ENCODE measurements at regions not wholly inside any gene's neighbourhood (a gene's known extent, or its start where the extent isn't known, plus 50 kb on each side); places are given as distances from the start of the nearest gene placed in this dataset.
"Not testable (repeated sequence)": the region's sequence is repeated elsewhere in the genome, so short reads cannot be mapped to it uniquely, and the experiment has no call there.

- no peak overlapping the region for H3K27ac Mint-ChIP-seq
Measured at GRCh38 chr7:85699482-85699881, 512.6 kb upstream of the SEMA3D start.

GRCh38 chr7:85695533-85695932 is 508.7 kb upstream of the SEMA3D start:
- no peak for DNase-seq
- H3K36me3 Mint-ChIP-seq = no peaks in the 10 kb centered on the region
- no peak overlapping the region for H3K4me3 Mint-ChIP-seq
- no peaks in the 10 kb centered on the region for H3K4me1 Mint-ChIP-seq
- no peaks in the 10 kb centered on the region for H3K27me3 Mint-ChIP-seq
- H3K9me3 Mint-ChIP-seq = peaks cover 0 to 2% (median 0%) of the 10 kb centered on the region in 9 donors
- H3K27ac Mint-ChIP-seq = no peak overlapping the region
- POLR2A ChIA-PET = no interaction called here
- ATAC-seq = no peak

More at GRCh38 chr7:85699482-85699881, 512.6 kb upstream of the SEMA3D start:
- DNase-seq (no peak), ATAC-seq (no peak)
- no peak overlapping the region for H3K4me3 Mint-ChIP-seq
- H3K4me1 Mint-ChIP-seq = no peaks in the 10 kb centered on the region
- H3K27me3 Mint-ChIP-seq = no peaks in the 10 kb centered on the region
- POLR2A ChIA-PET = no interaction called here
- H3K9me3 Mint-ChIP-seq = peaks cover 0 to 3% (median 0%) of the 10 kb centered on the region in 9 donors
- H3K36me3 Mint-ChIP-seq = no peaks in the 10 kb centered on the region

GRCh38 chr7:85695041-85695440 is 508.2 kb upstream of the SEMA3D start:
- Mint-ChIP-seq H3K36me3 (no peaks in the 10 kb centered on the region), H3K27me3 (no peaks in the 10 kb centered on the region), H3K4me1 (no peaks in the 10 kb centered on the region), H3K9me3 (peaks cover 0 to 2% (median 0%) of the 10 kb centered on the region in 9 donors), H3K27ac (no peak overlapping the region), H3K4me3 (no peak overlapping the region)
- ATAC-seq (no peak), DNase-seq (no peak)
- POLR2A ChIA-PET = no interaction called here

DNA sequence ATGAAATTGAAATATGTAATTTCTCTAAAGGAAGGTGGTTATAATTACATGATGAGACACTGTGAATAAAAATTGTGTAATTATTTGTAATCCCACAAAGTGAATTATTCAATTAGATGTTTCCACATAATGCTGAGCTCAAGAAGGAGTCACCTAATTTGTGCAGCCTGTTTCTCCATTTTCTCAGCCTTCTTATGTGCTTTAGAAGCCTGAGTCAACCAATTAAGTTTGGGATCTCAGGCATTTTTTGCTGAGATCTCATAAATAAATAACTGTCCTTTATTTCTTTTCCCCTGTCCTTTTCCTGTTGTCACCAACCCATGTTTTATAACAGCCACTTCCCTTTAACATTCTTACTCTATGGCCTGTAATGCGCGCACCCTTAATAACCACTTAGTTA is 506.5 kb upstream of the SEMA3D start:
- no peaks in the 10 kb centered on the region for H3K4me1 Mint-ChIP-seq
- no peak overlapping the region for H3K27ac Mint-ChIP-seq
- H3K4me3 Mint-ChIP-seq = no peak overlapping the region
- peaks cover 0 to 7% (median 0%) of the 10 kb centered on the region in 9 donors for H3K9me3 Mint-ChIP-seq
- ATAC-seq (no peak), DNase-seq (no peak)
- H3K36me3 Mint-ChIP-seq = no peaks in the 10 kb centered on the region
- H3K27me3 Mint-ChIP-seq = no peaks in the 10 kb centered on the region
- POLR2A ChIA-PET = no interaction called here

- no peak for DNase-seq
- POLR2A ChIA-PET = no interaction called here
- Mint-ChIP-seq H3K27me3 (no peaks in the 10 kb centered on the region), H3K27ac (no peak overlapping the region), H3K4me3 (no peak overlapping the region), H3K4me1 (no peaks in the 10 kb centered on the region), H3K9me3 (peaks cover 0 to 18% (median 4%) of the 10 kb centered on the region in 9 donors), H3K36me3 (no peaks in the 10 kb centered on the region)
- ATAC-seq = no peak
Measured at GRCh38 chr7:85688712-85689111, 501.9 kb upstream of the SEMA3D start.

- H3K4me3 Mint-ChIP-seq = no peak overlapping the region
- no peaks in the 10 kb centered on the region for H3K4me1 Mint-ChIP-seq
- ATAC-seq = no peak
- POLR2A ChIA-PET = no interaction called here
- H3K9me3 Mint-ChIP-seq = peaks cover 0 to 22% (median 4%) of the 10 kb centered on the region in 9 donors
- H3K27me3 Mint-ChIP-seq = no peaks in the 10 kb centered on the region
- no peaks in the 10 kb centered on the region for H3K36me3 Mint-ChIP-seq
- no peak overlapping the region for H3K27ac Mint-ChIP-seq
- no peak for DNase-seq
Measured at GRCh38 chr7:85686401-85687181, 499.7 kb upstream of the SEMA3D start.

- Mint-ChIP-seq H3K27me3 (no peaks in the 10 kb centered on the region), H3K4me1 (no peaks in the 10 kb centered on the region), H3K36me3 (no peaks in the 10 kb centered on the region), H3K9me3 (peaks cover 0 to 22% (median 4%) of the 10 kb centered on the region in 9 donors), H3K4me3 (no peak overlapping the region), H3K27ac (no peak overlapping the region)
- no peak for ATAC-seq
- POLR2A ChIA-PET = no interaction called here
- no peak for DNase-seq
Measured at GRCh38 chr7:85685901-85686300, 499.0 kb upstream of the SEMA3D start.

DNA sequence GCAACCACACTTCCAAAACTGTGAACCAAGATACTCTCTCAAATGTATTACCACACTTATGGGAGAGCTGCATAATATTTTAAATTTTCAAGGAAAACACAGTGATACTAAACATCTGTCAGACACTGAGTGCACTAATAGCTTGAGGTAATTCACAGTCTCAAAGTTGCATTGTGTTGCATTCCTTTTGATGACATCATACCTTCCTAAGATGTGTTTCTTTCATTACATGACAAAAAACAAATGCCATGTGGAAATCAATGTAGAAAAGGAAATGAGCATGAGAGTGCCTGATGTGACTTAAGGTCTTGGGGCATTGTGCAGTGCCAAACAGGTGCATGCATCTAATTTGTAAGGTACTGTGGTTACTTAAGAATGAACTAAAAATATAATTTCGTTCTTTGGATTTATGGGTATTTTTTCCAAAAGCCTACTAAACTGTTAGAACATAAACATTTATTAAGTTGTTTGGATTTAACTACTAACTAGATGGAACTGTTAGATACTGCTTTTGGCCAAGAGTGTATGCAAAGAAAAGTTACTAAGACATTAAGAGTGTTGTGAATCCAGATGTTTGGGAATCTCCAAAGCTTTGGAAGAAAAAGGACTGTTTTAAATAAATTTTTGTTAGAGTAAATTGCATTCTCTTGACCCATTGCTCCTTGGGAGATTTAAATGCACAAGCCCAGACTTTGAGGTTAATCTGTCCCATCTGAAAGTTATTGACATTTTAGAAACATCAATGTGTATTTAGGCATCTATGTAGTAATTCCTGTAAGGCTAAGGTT is 496.2 kb upstream of the SEMA3D start:
- POLR2A ChIA-PET = no interaction called here
- DNase-seq = no peak
- H3K4me1 Mint-ChIP-seq = no peaks in the 10 kb centered on the region
- H3K27ac Mint-ChIP-seq = no peak overlapping the region
- no peaks in the 10 kb centered on the region for H3K27me3 Mint-ChIP-seq
- H3K9me3 Mint-ChIP-seq = peaks cover 0 to 24% (median 10%) of the 10 kb centered on the region in 9 donors
- peaks cover 0 to 4% (median 0%) of the 10 kb centered on the region in 3 donors for H3K36me3 Mint-ChIP-seq
- H3K4me3 Mint-ChIP-seq = no peak overlapping the region
- ATAC-seq = no peak

- no peak for ATAC-seq
- POLR2A ChIA-PET = no interaction called here
- no peak overlapping the region for H3K27ac Mint-ChIP-seq
- H3K4me1 Mint-ChIP-seq = no peaks in the 10 kb centered on the region
- no peak overlapping the region for H3K4me3 Mint-ChIP-seq
- H3K36me3 Mint-ChIP-seq = peaks cover 0 to 4% (median 0%) of the 10 kb centered on the region in 3 donors
- H3K9me3 Mint-ChIP-seq = peaks cover 0 to 20% (median 10%) of the 10 kb centered on the region in 9 donors
- DNase-seq = no peak
- no peaks in the 10 kb centered on the region for H3K27me3 Mint-ChIP-seq
Measured at GRCh38 chr7:85681241-85681640, 494.4 kb upstream of the SEMA3D start.

DNA sequence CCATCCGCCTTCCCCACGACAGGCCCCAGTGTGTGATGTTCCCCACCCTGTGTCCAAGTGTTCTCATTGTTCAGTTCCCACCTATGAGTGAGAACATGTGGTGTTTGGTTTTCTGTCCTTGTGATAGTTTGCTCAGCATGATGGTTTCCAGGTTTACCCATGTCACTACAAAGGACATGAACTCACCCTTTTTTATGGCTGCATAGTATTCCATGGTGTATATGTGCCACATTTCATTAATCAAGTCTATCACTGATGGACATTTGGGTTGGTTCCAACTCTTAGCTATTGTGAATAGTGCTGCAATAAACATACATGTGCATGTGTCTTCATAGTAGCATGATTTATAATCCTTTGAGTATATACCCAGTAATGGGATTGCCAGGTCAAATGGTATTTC is 488.2 kb upstream of the SEMA3D start:
- H3K4me3 Mint-ChIP-seq, H3K4me1 Mint-ChIP-seq, POLR2A ChIA-PET, H3K27me3 Mint-ChIP-seq, ATAC-seq, DNase-seq, H3K36me3 Mint-ChIP-seq, H3K27ac Mint-ChIP-seq: not testable (repeated sequence)
- H3K9me3 Mint-ChIP-seq = peaks cover 0 to 20% (median 8%) of the 10 kb centered on the region in 9 donors

DNA sequence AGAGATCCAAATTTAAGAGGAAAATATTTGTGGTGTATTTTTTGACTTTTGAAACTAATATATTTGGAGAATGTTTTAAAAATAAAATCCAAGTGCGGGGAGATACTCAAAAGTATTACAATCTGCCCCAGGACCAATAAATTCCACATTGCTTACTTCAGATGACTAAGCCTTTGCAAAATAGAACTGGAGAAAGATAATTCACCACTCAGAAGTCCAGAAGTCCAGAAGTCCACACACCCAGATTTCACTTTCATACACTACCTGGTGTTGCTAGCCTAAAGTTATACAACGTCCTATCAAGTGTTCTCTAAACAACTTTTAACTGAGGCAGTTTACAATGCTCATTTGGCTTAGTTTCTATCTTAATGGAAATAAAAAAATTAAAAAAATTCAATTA is 487.0 kb upstream of the SEMA3D start:
- no peaks in the 10 kb centered on the region for H3K36me3 Mint-ChIP-seq
- no peaks in the 10 kb centered on the region for H3K4me1 Mint-ChIP-seq
- peaks cover 0 to 19% (median 5%) of the 10 kb centered on the region in 9 donors for H3K9me3 Mint-ChIP-seq
- no peaks in the 10 kb centered on the region for H3K27me3 Mint-ChIP-seq
- ATAC-seq (no peak), DNase-seq (no peak)
- H3K4me3 Mint-ChIP-seq = no peak overlapping the region
- POLR2A ChIA-PET = no interaction called here
- H3K27ac Mint-ChIP-seq = no peak overlapping the region

- Mint-ChIP-seq H3K36me3 (no peaks in the 10 kb centered on the region), H3K27me3 (no peaks in the 10 kb centered on the region), H3K27ac (no peak overlapping the region), H3K4me3 (no peak overlapping the region), H3K9me3 (peaks cover 0 to 7% (median 0%) of the 10 kb centered on the region in 9 donors), H3K4me1 (no peaks in the 10 kb centered on the region)
- no peak for ATAC-seq
- DNase-seq = no peak
- POLR2A ChIA-PET = no interaction called here
Measured at GRCh38 chr7:85669225-85669624, 482.4 kb upstream of the SEMA3D start.

- H3K36me3 Mint-ChIP-seq = no peaks in the 10 kb centered on the region
- peaks cover 0 to 14% (median 0%) of the 10 kb centered on the region in 9 donors for H3K9me3 Mint-ChIP-seq
- H3K4me3 Mint-ChIP-seq = no peak overlapping the region
- POLR2A ChIA-PET = no interaction called here
- H3K27me3 Mint-ChIP-seq = no peaks in the 10 kb centered on the region
- DNase-seq (no peak), ATAC-seq (no peak)
- H3K27ac Mint-ChIP-seq = no peak overlapping the region
- H3K4me1 Mint-ChIP-seq = no peaks in the 10 kb centered on the region
Measured at GRCh38 chr7:85664341-85664740, 477.5 kb upstream of the SEMA3D start.
